T-helper 17 cell (primary cell): ENCODE measurements at regions not wholly inside any gene's neighbourhood (a gene's known extent, or its start where the extent isn't known, plus 50 kb on each side); places are given as distances from the start of the nearest gene placed in this dataset.

ENCODE experiments used
- ATAC-seq: fragments of 150-1000 bp; cut with Tn5 transposase; 2 replicates; pipeline ENCODE4 v1.10.0; 2021; ENCODE audit warnings: mild to moderate bottlenecking, moderate library complexity
- DNase-seq, 3 donors: peaks; one replicate each; pipeline versions ENCODE4 v3.0.0 to v3.0.0-alpha.2; 2020 to 2021
- H3K9me3 ChIP-seq: one replicate; pipeline ENCODE4 v1.7.0; 2013; ENCODE audit warnings: low read length, mild to moderate bottlenecking; ENCODE audit not compliant: control insufficient read depth, poor library complexity, severe bottlenecking
- H3K27ac Mint-ChIP-seq: one replicate; pipeline ENCODE4 v1.8.0; 2022; ENCODE audit warnings: mild to moderate bottlenecking, moderate library complexity, mixed read lengths
- H3K27me3 Mint-ChIP-seq: one replicate; pipeline ENCODE4 v1.8.0; 2022; ENCODE audit warnings: mixed read lengths
- H3K36me3 Mint-ChIP-seq: one replicate; pipeline ENCODE4 v1.8.0; 2022; ENCODE audit warnings: low read depth, mixed read lengths
- H3K4me1 Mint-ChIP-seq: one replicate; pipeline ENCODE4 v1.8.0; 2022; ENCODE audit warnings: mild to moderate bottlenecking, mixed read lengths
- H3K4me3 Mint-ChIP-seq: one replicate; pipeline ENCODE4 v1.8.0; 2022; ENCODE audit warnings: mild to moderate bottlenecking, moderate library complexity, mixed read lengths

DNA sequence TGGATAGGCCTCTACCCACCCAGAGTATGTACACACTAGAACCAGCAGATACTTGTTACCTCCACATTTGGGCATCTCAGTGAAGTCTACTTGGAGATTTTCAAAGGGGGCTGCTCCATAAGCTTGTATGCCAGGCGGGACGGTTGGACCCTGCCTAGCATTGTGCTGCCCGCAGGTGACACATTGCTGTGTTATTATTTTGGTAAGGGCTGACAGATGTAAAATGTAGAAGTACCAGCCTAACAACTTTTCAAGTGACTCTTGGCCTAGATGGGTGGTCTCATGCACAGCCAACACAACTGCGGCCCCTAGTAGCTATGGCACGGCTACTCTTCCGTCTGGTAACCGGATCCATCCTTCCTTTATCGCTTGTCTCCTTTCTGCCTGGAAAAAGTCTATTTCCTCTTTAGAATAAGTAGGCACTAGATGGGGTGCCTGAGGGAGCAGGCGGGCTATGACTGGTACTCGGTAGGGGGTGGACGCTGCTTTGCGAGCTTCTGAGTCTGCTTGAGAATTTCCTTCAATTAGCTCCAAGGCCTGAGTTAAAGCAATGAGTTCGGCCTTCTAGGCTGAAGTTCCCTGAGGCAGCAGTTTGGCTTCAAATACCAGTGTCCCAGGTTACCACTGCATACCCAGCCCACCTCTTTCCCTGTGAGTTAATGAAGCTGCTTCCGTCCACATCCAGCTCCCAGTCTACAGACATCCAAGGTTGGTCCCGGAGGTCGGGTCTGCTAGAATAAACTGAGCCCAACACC, 405.3 kb downstream of the TGFB2 start:
- H3K27me3 Mint-ChIP-seq: no peaks in the 10 kb centered on the region
- no peak for DNase-seq
- H3K36me3 Mint-ChIP-seq: no peaks in the 10 kb centered on the region
- H3K4me1 Mint-ChIP-seq: no peaks in the 10 kb centered on the region
- H3K9me3 ChIP-seq: no peaks in the 10 kb centered on the region
- no peak overlapping the region for H3K27ac Mint-ChIP-seq
- H3K4me3 Mint-ChIP-seq: no peak overlapping the region
- ATAC-seq: no peak

DNA sequence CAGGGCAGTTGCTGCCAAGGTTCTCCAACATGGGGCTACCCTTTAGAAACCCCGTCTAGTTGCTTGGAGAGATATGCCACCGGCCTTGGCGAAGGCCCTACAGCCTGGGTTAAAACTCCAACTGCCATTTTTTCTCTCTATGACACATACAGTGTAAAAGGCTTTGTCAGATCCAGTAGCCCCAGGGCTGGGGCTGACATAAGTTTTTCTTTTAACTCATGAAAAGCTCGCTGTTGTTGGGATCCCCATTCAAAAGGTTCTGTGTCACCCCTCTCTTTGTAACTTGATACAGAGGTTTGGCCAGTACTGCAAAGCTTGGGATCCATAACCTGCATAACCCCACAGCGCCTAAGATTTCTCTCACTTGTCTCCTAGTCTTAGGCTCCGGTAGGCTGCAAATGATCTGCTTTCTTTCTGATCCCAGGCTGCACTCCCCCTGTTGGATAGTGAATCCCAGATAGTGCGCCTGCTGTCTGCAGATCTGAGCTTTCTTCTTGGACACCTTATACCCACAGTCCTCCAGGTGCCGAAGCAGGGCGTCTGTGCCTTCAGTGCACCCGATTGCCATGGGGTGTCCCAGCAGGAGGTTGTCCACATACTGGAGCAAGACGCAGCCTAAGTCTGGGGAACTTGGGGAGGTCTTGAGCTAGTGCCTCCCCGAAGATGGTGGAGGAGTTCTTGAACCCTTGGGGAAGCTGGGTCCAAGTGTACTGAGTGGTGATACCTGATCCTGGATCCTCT, 406.2 kb downstream of the TGFB2 start:
- Mint-ChIP-seq H3K36me3 (no peaks in the 10 kb centered on the region), H3K27me3 (no peaks in the 10 kb centered on the region), H3K4me1 (no peaks in the 10 kb centered on the region), H3K27ac (no peak overlapping the region), H3K4me3 (no peak overlapping the region)
- no peaks in the 10 kb centered on the region for H3K9me3 ChIP-seq
- ATAC-seq (no peak), DNase-seq (no peak)

DNA sequence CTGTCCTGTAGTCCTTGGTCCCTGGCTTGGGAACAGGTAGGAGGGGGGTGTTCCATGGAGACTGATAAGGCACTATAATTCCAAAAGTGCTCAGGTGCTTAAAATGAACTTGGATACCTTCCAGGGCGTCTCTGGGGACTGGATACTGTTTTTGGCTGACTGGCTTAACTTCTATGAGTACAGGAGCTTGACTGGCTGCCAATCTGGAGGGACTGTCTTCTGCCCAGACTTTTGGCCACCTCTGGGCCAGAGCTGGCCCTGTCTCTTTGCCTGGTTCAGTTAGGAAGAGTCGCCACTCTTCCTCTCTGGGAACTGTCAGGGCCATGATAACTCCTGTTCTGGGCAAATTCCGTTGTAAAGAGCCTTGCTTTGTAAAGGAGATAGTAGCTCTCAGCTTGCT, 407.0 kb downstream of the TGFB2 start:
- Mint-ChIP-seq H3K4me3 (no peak overlapping the region), H3K4me1 (no peaks in the 10 kb centered on the region), H3K36me3 (no peaks in the 10 kb centered on the region), H3K27ac (no peak overlapping the region), H3K27me3 (no peaks in the 10 kb centered on the region)
- no peaks in the 10 kb centered on the region for H3K9me3 ChIP-seq
- ATAC-seq (no peak), DNase-seq (no peak)

GRCh38 chr1:218754477-218754876, 409.3 kb downstream of the TGFB2 start:
- H3K27ac Mint-ChIP-seq: no peak overlapping the region
- H3K36me3 Mint-ChIP-seq: no peaks in the 10 kb centered on the region
- DNase-seq: no peak
- H3K9me3 ChIP-seq: no peaks in the 10 kb centered on the region
- H3K4me1 Mint-ChIP-seq: no peaks in the 10 kb centered on the region
- H3K4me3 Mint-ChIP-seq: no peak overlapping the region
- no peak for ATAC-seq
- H3K27me3 Mint-ChIP-seq: no peaks in the 10 kb centered on the region

DNA sequence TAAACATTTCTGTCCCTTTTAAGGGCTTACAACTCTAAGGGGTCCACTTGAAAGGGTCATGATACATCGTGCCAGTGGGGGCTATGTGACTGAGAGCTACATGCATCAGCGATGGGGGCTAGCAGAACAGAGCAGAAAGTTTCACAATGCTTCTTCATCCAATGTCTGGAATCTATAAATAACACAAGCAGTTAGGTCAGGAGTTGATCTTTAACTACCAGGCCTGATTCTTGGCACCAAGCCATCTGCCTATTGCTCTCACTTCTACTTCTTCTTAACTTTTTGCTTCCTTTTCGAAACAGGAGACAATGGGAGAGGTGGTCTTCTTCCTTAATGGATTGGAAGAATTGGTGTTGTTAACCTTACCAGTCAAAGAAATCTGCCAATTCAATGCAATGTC, 410.0 kb downstream of the TGFB2 start:
- no peak for DNase-seq
- no peak for ATAC-seq
- H3K9me3 ChIP-seq: no peaks in the 10 kb centered on the region
- Mint-ChIP-seq H3K4me3 (no peak overlapping the region), H3K27ac (no peak overlapping the region), H3K4me1 (no peaks in the 10 kb centered on the region), H3K27me3 (no peaks in the 10 kb centered on the region), H3K36me3 (no peaks in the 10 kb centered on the region)

DNA sequence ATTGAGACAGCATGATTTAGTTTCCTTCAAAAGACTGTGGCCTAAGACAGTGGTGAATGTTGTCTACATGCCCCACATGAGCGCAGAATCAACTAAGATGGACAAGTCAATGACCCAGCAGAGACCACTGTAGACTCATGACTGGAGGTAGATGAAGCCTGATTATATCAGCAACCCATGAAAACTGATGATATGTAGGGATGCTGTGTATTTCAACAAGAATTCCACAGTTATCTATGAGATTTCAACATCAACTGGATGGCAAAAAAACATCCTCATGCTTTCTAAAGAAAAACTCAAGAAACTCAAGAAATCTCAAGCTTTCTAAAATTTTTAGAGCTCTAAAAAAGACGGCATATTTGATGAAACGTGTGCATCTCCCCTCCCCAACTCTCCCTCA, 413.9 kb upstream of the LYPLAL1 start:
- no peak overlapping the region for H3K4me3 Mint-ChIP-seq
- DNase-seq (no peak), ATAC-seq (no peak)
- no peaks in the 10 kb centered on the region for H3K27me3 Mint-ChIP-seq
- no peaks in the 10 kb centered on the region for H3K9me3 ChIP-seq
- H3K36me3 Mint-ChIP-seq: no peaks in the 10 kb centered on the region
- H3K4me1 Mint-ChIP-seq: no peaks in the 10 kb centered on the region
- no peak overlapping the region for H3K27ac Mint-ChIP-seq

DNA sequence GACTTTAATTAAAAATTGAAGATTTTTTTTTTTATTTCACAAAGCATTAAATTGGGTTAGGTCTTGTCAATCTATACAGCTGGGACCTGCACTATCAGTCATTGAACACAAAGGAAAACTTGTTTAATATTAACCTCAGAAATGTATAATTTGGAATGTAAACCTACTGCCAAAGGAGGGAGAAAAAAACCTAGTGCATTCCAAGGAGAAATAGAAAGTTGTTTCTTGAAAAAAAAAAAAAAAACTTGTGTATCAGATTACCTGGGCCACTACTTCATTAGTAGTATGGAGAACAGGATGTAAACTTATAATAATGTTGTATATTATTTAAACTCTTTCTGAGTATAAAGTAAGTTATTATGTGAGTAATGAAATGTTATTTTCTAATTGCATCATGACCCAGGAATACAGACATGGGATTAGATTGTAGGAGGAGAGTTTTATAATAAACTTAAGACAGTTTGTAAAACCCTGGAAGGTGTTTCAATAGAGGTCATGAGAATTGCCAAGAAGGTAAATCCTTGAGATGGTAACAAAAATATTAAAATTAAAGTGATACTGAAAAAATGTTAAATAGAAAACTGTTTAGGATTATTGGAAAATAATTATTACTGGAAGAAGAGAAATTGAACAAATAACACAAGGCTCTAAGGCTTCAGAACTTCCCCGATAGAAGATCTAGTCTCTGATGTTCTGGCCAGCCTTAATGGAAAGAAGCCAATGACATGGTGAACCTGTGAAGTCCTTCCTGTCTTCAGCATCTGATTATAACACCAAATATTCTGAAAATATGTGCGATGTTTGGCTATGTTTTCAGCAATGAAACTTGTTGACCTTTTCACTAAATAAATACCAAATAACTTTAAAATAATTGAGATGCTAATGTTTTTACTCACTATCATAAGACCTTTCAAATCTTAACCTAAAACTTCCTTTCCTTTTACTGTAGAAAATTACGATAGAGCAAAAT, 412.8 kb upstream of the LYPLAL1 start:
- H3K9me3 ChIP-seq: no peaks in the 10 kb centered on the region
- H3K27me3 Mint-ChIP-seq: no peaks in the 10 kb centered on the region
- DNase-seq: no peak
- no peak overlapping the region for H3K27ac Mint-ChIP-seq
- no peaks in the 10 kb centered on the region for H3K36me3 Mint-ChIP-seq
- no peak overlapping the region for H3K4me3 Mint-ChIP-seq
- no peak for ATAC-seq
- no peaks in the 10 kb centered on the region for H3K4me1 Mint-ChIP-seq

DNA sequence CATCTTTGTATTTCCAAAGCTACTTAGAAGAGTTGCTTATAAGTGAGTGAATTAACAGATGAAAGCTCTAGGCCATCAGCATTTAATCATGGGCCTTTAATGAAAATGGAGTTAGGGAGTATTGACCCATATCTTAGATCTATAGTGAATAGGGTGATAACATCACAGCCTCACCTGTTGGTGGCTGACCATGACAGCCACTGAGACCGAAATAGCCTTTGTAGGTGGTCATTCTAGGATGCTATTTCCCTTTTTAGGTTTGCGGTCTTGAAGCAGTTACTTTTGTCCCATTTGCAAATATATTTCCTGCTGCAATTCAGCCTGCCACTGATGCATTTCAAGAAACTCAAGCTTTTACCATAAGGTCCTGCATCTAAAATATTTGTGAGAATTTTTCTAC, 410.1 kb upstream of the LYPLAL1 start:
- H3K4me1 Mint-ChIP-seq: no peaks in the 10 kb centered on the region
- no peaks in the 10 kb centered on the region for H3K9me3 ChIP-seq
- no peaks in the 10 kb centered on the region for H3K27me3 Mint-ChIP-seq
- DNase-seq (no peak), ATAC-seq (no peak)
- H3K27ac Mint-ChIP-seq: no peak overlapping the region
- no peak overlapping the region for H3K4me3 Mint-ChIP-seq
- H3K36me3 Mint-ChIP-seq: no peaks in the 10 kb centered on the region

- H3K27me3 Mint-ChIP-seq: no peaks in the 10 kb centered on the region
- ATAC-seq: no peak
- H3K4me1 Mint-ChIP-seq: no peaks in the 10 kb centered on the region
These were observed 407.9 kb upstream of the LYPLAL1 start for GRCh38 chr1:218765753-218766152.

GRCh38 chr1:218771931-218772330, 401.7 kb upstream of the LYPLAL1 start:
- Mint-ChIP-seq H3K4me1 (no peaks in the 10 kb centered on the region), H3K36me3 (no peaks in the 10 kb centered on the region), H3K4me3 (no peak overlapping the region), H3K27ac (no peak overlapping the region), H3K27me3 (no peaks in the 10 kb centered on the region)
- DNase-seq (no peak), ATAC-seq (no peak)
- no peaks in the 10 kb centered on the region for H3K9me3 ChIP-seq

More at GRCh38 chr1:218765753-218766152, 407.9 kb upstream of the LYPLAL1 start:
- Mint-ChIP-seq H3K4me3 (no peak overlapping the region), H3K36me3 (no peaks in the 10 kb centered on the region), H3K27ac (no peak overlapping the region)
- no peaks in the 10 kb centered on the region for H3K9me3 ChIP-seq
- DNase-seq: no peak

- no peaks in the 10 kb centered on the region for H3K9me3 ChIP-seq
- no peaks in the 10 kb centered on the region for H3K4me1 Mint-ChIP-seq
- ATAC-seq: no peak
- H3K27ac Mint-ChIP-seq: no peak overlapping the region
- H3K36me3 Mint-ChIP-seq: no peaks in the 10 kb centered on the region
- no peak overlapping the region for H3K4me3 Mint-ChIP-seq
- DNase-seq: no peak
- H3K27me3 Mint-ChIP-seq: no peaks in the 10 kb centered on the region
These were observed 401.1 kb upstream of the LYPLAL1 start for GRCh38 chr1:218772575-218772974.

DNA sequence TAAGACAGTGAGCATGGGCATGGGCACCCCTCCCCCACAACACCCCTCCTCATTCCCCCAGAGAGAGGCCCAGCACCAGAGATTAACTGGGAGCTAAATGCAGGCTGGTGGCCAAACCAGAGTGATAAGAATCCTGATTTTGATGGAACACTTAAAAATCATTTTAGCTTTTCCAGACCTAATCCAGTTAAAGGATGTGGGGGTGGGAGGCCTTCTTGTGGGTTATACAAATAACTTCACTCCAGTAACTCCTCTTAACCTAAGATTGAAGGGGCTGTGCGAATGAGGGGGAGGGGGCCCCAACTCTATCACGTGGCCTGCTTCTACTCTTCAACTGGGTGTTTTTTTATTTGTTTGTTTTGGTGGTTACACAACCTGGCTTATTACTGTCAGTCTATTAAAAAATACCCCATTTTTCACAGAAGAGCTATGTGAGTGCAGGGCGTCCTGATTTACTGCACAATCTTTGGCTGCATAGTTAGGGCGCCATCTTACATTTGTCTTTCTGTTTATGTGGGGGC, 398.1 kb upstream of the LYPLAL1 start:
- H3K27me3 Mint-ChIP-seq: no peaks in the 10 kb centered on the region
- H3K27ac Mint-ChIP-seq: no peak overlapping the region
- no peaks in the 10 kb centered on the region for H3K9me3 ChIP-seq

More for the DNA sequence above, 398.1 kb upstream of the LYPLAL1 start:
- Mint-ChIP-seq H3K36me3 (no peaks in the 10 kb centered on the region), H3K4me1 (no peaks in the 10 kb centered on the region), H3K4me3 (no peak overlapping the region)
- no peak for ATAC-seq
- no peak for DNase-seq
